ENCODE measurements at regions not wholly inside any gene's neighbourhood (a gene's known extent, or its start where the extent isn't known, plus 50 kb on each side); places are given as distances from the start of the nearest gene placed in this dataset.

DNA sequence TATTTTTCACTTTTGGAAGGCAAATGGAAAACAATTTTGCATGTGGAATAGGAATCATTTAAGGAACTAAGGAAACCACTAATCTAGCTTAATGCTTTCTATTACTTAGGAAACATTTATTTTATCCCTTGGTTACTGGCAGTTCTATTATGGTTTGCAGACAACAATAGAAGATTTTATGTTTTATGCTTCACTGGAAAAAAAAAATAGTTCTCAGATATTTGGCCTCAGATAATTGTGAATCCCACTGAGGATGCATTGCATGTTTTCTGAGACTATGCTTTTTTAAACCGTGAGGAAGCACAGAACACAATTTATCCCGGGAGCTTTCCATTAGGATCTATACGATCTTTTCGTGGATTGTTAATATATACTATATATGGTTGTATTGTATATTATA, 356.9 kb downstream of the CSNK1G3 start:
- Mint-ChIP-seq H3K27ac (no peak overlapping the region), H3K9me3 (peaks cover 7% of the 10 kb centered on the region), H3K4me1 (peaks cover 32% of the 10 kb centered on the region), H3K36me3 (peaks cover 4% of the 10 kb centered on the region), H3K27me3 (ENCODE audit: low read depth) (no peaks in the 10 kb centered on the region), H3K4me3 (no peak overlapping the region)
- DNase-seq (ENCODE audit: low spot score in 2 of 2, unreplicated experiment in 2 of 2), result no peak
- TF ChIP-seq, protein P1, sequence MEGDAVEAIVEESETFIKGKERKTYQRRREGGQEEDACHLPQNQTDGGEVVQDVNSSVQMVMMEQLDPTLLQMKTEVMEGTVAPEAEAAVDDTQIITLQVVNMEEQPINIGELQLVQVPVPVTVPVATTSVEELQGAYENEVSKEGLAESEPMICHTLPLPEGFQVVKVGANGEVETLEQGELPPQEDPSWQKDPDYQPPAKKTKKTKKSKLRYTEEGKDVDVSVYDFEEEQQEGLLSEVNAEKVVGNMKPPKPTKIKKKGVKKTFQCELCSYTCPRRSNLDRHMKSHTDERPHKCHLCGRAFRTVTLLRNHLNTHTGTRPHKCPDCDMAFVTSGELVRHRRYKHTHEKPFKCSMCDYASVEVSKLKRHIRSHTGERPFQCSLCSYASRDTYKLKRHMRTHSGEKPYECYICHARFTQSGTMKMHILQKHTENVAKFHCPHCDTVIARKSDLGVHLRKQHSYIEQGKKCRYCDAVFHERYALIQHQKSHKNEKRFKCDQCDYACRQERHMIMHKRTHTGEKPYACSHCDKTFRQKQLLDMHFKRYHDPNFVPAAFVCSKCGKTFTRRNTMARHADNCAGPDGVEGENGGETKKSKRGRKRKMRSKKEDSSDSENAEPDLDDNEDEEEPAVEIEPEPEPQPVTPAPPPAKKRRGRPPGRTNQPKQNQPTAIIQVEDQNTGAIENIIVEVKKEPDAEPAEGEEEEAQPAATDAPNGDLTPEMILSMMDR (IDR thresholded peaks at IDR 0.05; ENCODE audit: unreplicated experiment), result no peak

DNA sequence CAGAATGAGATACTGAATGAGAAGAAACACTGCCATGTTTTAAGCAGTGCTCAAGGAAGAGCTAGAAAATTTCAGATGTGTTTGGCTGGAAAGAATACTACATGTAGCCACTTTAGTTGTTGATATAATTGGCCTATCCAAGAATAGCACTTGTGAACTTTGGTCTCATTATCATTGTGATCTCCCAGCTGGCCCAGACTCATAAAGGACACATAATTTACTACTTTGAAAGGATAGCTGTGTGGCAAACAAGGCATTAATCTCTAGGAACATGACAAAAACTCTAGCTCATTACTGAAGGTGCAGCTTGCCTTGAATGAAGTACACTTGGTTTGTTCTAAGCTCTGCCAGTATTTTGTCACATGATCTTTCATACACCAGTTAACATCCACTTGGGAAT, 356.3 kb downstream of the CSNK1G3 start:
- peaks cover 4% of the 10 kb centered on the region for H3K36me3 Mint-ChIP-seq
- TF ChIP-seq, protein P1 (IDR thresholded peaks at IDR 0.05; ENCODE audit: unreplicated experiment), result no peak
- H3K27me3 Mint-ChIP-seq (ENCODE audit: low read depth), result no peaks in the 10 kb centered on the region
- peaks cover 7% of the 10 kb centered on the region for H3K9me3 Mint-ChIP-seq
- peaks cover 26% of the 10 kb centered on the region for H3K4me1 Mint-ChIP-seq
- DNase-seq (ENCODE audit: low spot score in 2 of 2, unreplicated experiment in 2 of 2), result no peak
- no peak overlapping the region for H3K4me3 Mint-ChIP-seq
- no peak overlapping the region for H3K27ac Mint-ChIP-seq

DNA sequence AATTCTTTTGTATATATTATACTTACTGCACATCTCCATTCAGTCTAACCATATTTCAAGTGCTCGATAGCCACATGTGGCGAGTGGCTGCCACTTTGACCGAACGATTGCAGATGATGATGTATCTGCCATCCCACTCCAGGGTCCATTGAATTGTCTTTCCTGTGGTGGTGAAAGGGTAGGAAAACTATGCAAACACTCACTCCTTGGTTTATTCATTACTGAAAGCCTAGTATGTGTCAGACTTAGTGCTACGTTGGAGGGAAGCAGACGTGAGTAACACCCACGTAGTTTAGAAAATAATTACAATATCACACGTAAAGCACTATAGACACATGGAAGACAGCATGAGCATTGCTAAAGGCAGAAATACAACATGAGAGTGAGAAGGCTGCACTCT, 353.7 kb downstream of the CSNK1G3 start:
- no peak overlapping the region for H3K4me3 Mint-ChIP-seq
- peaks cover 16% of the 10 kb centered on the region for H3K4me1 Mint-ChIP-seq
- TF ChIP-seq, protein P1 (IDR thresholded peaks at IDR 0.05; ENCODE audit: unreplicated experiment), result no peak
- no peak for DNase-seq (ENCODE audit: low spot score in 2 of 2, unreplicated experiment in 2 of 2)
- peaks cover 4% of the 10 kb centered on the region for H3K36me3 Mint-ChIP-seq
- no peak overlapping the region for H3K27ac Mint-ChIP-seq
- peaks cover 7% of the 10 kb centered on the region for H3K9me3 Mint-ChIP-seq
- no peaks in the 10 kb centered on the region for H3K27me3 Mint-ChIP-seq (ENCODE audit: low read depth)

DNA sequence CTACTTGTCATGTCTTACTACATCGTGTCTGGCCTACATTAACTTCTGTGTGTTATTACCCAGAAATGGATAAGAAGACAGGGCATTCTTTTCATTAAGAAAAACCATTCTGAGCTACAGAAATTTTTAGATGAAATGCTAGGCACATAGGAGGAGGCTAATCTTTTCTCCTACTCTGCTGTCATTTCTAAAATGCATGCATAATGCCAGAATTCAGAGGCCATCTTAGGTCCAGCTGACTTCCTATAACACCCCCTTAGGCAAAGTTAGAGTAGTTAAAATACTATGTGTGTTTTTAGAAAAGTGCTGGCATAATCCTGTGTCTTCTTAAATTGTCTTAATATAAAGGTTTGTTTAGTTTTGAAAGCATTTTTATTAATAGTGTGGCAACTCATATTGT, 352.6 kb downstream of the CSNK1G3 start:
- Mint-ChIP-seq H3K27ac (no peak overlapping the region), H3K4me3 (no peak overlapping the region), H3K4me1 (peaks cover 8% of the 10 kb centered on the region), H3K9me3 (peaks cover 7% of the 10 kb centered on the region), H3K27me3 (ENCODE audit: low read depth) (no peaks in the 10 kb centered on the region), H3K36me3 (peaks cover 4% of the 10 kb centered on the region)
- no peak for DNase-seq (ENCODE audit: low spot score in 2 of 2, unreplicated experiment in 2 of 2)
- TF ChIP-seq, protein P1 (IDR thresholded peaks at IDR 0.05; ENCODE audit: unreplicated experiment), result no peak

DNA sequence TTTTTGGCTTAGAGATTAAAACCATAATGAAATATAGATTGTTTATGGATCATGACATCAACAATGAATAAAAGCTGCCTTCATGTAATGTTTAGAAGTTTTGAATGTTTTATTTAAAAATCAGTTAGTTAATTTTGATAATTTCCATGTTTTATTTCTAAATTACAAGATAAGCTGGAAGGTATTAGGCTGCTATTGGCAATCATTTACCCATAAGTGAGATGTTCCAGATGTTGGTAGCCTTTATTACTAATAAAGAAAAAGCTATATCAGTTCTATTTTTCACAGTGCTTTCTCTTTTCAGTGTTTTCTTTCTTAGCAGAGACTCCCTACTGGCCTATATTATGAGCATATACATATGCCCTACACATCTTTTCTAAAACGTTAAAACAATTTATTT, 347.0 kb downstream of the CSNK1G3 start:
- DNase-seq (ENCODE audit: low spot score in 2 of 2, unreplicated experiment in 2 of 2), result no peak
- Mint-ChIP-seq H3K36me3 (no peaks in the 10 kb centered on the region), H3K27ac (no peak overlapping the region), H3K4me3 (no peak overlapping the region), H3K9me3 (no peaks in the 10 kb centered on the region), H3K4me1 (peaks cover 10% of the 10 kb centered on the region), H3K27me3 (ENCODE audit: low read depth) (no peaks in the 10 kb centered on the region)
- TF ChIP-seq, protein P1 (IDR thresholded peaks at IDR 0.05; ENCODE audit: unreplicated experiment), result no peak

DNA sequence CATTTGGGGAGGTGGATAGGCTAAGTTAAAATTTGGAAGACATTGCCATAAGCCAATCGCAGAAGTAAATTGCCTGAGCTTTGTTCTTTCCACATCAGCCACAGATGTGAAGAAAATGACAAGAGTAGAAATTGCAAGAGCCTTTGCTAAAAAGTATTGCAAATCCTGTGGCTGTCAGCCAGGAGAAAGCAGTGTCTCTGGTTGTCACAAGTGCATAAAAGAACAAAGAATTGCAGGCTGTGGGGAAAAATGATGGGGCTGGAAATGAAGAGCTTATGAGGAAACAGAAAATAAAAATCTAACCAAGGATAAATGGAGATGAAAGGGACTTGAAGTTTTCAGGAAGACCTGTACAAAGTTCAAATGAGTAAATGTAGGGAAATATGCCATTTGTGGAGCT, 344.8 kb downstream of the CSNK1G3 start:
- H3K27me3 Mint-ChIP-seq (ENCODE audit: low read depth), result no peaks in the 10 kb centered on the region
- DNase-seq (ENCODE audit: low spot score in 2 of 2, unreplicated experiment in 2 of 2), result no peak
- TF ChIP-seq, protein P1 (IDR thresholded peaks at IDR 0.05; ENCODE audit: unreplicated experiment), result no peak
- H3K4me1 Mint-ChIP-seq, result peaks cover 7% of the 10 kb centered on the region
- peak overlapping the region; percentile 21 for H3K27ac Mint-ChIP-seq
- no peaks in the 10 kb centered on the region for H3K36me3 Mint-ChIP-seq
- H3K4me3 Mint-ChIP-seq, result no peak overlapping the region
- H3K9me3 Mint-ChIP-seq, result peaks cover 1% of the 10 kb centered on the region
